ENCODE measurements at regions not wholly inside any gene's neighbourhood (a gene's known extent, or its start where the extent isn't known, plus 50 kb on each side); places are given as distances from the start of the nearest gene placed in this dataset.

DNA sequence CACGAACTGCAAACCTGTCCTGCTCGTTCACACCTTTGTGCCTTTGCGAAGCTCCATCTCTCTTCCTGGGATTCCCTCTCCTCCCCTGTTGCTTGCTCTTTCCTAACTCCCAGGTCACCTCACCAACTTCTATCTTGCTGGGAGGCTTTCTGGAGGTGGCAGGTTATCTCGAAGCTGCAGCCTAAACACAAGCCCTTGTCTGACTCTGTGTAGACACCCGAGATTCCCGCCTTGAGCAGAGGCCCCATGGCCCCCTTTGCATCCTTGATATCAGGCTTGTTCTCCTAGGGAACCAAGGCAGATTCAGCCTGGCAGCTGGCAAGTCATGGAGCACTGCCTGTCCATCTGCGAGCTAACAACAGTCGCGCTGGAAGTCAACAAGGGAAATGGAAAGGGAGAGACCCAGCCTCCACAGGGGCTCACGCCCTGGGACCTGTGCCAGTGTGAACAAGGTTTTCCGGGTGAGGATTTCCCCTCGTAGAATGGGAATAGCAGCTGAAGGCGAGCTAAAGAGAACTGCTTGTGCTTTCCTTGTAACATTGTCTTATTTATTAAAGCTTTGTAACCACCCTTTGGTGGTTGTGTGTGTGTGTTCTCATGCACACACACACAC is 109.5 kb upstream of the JUN start:
- DNase-seq = no peak

DNA sequence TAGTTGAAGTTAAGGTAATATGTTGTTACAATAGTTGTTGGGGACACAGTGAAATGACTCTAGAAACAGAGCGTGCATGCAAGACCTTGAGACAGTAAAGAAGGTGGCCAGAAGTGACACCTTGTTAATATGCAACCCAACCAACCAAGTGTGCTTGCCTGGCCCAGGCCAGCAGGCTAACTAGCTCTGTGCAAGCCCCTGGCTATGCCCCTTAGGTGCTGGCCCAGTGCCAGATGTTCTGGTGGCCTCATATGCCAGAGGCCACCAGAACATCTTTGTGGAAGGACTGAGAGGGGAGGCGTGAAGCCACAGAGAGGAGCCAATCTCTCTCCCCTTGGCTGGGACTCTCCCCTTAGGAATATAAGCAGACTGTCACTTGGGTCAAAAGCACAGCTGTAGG is 111.2 kb upstream of the JUN start:
- DNase-seq = no peak

DNA sequence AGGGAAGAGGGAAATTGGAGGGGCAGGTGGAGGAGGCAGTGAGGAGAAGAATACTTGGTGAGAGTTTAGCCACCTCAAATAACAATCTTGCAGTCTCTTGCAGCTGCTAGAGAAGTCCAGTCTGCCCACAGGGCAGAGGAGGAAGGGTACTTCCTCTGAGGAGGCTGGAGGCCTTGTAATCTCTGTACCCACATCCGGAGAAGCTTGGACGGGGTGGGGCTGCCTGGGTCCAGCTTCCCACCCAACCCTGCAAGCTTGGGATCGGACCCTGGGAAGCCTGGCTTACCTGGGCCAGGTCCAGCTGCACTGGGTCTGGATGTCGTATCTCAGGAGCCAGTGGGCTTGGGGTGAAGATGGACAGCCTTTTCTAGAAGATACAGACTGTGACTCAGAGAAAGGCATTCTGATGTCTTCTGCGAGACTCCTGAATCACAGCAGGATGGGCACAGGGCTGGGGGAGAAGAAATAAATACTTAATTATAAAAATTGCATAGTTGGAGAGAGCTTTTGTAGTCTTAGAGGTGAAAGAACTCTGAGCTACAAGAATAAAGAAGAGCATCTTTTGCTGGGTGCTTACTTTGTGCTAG is 111.8 kb upstream of the JUN start:
- DNase-seq = no peak

DNA sequence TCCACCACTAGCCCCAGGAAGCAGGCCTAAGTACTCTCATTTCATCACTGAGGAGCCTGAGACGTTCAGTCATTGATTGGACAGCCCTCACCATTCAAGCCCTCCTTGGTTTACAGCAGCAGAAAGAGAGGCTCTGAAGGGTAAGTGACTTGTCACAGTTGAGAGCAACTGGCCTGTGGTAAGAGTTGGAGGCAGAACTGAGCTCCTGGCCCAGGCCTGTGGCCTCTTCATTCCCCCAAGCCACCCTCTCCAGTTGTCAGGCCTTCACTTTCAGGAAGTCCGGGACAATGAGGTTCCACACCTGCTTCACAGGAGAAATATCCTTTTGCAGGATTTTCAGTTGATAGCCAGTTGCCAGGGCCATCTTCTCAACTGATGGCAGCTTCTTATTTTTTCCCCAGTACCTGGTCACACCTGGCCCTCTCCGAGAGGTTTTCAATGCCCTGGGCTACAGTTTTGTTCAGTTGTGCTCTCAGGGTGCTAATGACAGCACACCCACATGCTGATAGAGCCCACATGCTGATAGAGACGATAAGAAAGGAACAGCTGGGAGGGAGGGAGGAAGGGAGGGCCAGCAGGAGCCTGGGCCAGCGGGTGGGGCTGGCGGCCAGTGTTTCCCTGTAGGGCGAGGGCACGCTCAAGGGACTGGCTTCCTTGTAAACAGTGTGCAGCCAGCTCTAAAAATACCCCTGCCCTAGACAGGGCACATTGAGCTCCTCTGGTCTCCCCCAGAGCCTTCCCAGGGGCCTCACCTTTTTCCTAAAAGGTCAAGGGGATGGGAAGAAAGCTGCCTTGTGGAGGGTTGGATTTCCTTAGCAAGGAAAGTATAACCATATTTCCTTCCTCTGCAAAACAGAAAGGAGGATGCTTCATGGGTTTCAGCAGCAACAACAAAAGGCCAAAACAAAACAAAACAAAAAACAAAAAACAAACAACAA is 112.7 kb upstream of the JUN start:
- DNase-seq = peak; percentile 48

DNA sequence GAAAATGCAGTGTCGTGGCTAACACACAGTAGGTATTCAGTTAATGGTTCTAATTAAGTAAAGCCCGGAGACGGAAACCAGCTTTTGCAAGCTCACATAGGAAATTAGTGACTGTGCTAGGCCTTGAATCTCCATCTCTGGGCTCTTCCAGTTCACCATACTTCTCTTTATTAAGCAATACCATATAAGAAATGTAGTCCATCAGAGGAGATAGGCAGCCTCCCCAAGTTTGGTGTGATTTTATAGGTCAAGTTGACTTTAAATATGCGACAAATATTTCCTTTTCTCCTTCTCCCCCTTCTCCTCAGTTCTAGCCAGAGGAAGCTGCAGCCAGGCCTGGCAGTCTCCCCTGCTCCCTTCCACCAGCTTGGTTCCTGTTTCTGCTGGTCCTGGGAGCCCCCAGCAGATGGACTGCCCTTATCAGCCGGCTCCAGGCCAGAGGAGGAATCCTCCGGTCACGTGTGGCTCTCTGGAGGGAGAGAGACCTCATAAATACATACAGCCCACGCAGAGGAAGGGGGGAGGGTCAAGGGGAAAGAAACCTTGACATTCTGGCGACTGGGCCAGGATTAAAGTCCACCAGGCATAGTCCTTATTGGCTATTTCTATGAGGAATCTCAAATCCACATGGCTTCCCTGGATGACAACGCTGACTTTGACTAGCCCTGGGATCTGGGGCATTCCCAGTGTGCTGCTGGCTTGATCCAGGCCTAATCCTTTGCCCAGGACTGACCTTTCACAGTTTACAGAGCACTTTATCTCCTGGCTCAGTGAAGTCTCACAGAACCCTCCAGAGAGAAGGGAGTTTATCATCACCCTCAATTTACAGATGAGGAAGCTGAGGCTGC is 115.1 kb upstream of the JUN start:
- peak; percentile 66 for DNase-seq

DNA sequence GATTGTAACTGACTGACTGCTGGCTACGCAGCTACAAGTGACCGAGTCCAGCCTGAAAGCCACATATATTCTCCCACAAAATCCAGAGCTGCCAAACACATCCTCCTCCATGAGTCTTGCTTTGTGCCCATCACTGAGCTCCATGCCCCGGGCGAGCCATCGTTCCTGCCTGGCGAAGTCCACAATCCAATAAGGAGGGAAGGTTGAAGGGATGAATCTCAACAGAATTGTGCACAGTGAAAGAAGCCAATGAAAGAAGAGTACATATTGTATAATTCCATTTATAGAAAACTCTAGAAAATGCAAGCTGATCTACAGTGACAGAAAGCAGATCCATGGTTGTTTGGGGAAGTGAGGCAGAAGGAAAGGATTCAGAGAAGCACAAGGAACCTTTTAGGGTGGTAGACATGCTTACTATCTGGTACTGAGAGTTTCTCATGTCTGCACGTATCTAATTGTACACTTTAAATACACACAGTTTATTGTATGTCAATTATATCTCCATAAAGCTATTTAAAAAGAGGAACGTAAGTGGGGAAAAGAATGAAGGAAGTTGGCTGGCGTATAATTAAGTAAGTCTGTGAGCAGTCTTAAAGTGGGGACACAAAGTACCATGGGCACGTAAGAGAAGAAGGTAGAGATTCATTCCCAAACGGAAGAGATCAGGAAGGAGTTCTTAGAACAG is 115.9 kb upstream of the JUN start:
- DNase-seq = no peak

DNA sequence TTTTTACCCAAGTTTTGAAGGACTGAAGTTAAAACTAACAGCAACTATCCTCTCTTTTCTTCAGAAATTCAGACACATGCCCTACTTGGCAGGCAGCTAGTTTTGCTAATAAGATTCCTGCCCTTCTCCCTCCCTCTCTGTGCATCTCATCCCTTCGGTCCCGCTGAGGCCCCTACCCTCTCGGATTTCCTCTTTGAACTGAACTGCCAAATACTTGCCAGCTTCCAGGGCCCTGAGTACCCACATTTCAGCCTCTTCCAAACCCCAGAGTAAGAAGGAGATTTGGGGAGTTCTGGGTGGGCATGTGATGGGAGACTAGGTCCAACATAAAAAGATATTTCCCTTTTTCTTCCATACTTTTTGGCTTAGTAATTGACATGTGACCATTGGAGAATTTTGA is 116.5 kb upstream of the JUN start:
- DNase-seq = no peak

DNA sequence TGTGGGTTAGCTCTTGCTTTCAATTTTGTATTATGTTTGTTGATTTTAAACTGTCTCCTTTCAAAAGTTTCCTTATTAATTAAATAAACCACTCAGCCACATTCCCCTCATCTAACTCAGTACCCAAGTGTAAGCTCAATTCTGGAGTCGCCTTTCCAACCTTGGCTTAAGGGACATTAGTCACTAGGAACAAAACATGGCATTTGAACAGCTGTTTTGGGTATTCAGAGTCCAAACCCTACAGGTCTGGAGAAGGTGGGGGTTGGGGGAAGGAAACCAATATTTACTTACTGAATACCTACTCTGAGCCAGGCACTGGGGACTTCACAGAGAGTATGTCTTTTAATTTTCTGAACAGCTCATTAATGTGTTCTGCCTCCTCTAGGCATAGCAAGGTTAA is 117.2 kb upstream of the JUN start:
- peak; percentile 19 for DNase-seq

DNA sequence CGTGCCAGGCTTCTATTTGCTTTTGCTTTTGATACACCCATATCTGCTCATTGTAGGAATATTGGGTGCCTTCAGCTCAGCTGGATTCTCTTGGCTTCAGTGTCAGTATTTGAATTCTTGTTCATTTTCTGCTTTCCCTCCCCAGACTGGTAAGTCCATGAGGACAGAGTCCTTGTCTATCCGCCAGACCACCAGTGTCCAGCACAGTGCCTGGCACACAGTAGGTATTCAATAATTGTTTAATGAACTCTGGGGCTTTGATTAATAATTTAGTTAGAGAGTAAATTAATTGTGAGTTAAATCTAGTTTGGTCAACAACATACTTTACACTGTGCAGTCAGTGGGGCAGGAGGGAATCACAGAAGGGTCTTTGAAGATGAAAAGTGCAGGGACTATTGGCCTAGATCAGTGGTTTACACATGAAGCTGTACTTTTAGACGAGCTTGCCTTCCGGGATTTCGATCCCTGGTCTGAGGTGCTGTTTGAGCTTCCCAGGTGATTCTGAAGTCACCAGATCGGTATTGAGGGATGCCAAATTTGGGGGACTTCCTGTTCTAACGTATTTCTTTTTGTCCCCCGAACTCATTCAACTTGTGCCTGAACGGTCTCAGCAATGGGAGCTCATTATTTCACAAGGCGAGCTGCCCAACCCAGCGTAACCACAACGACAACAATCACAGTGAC is 119.1 kb upstream of the JUN start:
- no peak for DNase-seq

DNA sequence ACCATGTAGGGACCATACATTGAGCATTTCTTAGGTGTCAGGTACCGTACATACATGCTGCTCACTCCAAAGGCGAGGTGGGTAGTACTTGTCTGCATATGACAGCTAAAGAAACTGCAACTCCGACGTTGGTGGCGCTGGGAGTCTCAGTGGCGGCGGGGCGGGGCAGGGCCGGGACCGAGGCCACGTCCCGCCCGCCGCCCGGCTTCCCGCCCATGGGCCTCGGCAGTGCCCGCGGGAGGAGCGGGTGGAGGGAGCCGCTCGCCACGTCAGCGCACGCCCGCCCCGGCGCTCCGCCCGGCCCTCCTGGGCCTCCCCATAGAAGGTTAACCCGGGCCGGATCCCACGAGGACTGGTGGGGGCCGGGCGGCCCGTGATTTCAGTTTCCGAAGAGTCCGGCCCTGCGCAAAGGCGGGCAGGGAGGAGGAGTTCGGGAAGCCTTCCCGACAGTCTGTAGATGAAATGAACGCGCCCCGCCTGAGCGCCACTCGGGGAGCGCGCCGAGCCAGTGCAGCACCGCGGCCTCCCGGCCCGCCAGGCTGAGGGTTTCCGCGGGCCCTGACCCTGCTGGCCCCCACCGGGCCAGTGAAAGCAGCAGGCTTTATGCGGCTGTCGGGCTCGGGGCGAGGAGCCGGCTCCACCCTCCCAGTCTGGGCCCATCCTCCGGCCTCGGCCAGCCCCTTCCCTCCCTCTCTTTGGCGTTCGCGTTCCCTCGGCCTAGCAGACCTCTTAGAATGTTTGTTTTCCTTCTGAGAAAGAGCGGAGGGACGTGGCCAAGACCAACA is 119.9 kb upstream of the JUN start:
- DNase-seq = peak; percentile 56

DNA sequence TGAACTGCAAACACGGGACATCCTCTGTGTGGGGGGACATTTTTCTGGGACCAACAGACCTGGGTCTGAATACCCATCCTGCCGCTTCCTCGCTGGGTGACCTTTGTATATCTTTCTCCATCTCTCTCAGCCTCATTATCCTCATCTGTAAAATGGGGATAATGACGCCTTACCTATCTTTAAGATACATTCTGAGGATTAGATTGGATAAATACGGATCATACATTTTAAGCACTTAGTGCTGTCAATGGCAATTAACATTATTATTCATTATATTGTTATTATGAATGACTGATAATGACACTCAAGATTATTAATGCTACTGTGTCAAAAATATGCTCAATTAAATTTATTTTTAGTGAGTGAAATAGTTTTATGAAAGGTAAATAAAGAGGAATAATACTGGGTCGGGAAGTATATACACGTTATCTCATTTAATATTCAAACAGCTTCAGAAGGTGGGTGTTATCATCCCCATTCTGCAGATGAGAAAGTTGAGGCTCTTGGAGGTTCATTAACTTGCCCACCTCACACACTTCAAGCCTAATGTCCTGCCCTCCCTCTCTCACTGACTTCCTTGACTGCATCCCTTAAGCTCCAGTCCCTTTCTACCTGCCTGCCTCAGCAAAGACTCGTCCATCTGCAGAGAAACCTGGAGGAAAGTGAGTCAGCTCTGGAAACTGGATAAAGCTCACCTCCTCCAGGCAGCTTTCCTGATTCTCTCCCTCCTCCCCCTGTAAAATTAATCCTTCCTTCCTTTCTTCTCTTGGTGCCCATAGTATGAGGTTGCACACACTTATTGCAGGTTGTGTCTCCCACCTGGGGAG is 120.7 kb upstream of the JUN start:
- DNase-seq = no peak

DNA sequence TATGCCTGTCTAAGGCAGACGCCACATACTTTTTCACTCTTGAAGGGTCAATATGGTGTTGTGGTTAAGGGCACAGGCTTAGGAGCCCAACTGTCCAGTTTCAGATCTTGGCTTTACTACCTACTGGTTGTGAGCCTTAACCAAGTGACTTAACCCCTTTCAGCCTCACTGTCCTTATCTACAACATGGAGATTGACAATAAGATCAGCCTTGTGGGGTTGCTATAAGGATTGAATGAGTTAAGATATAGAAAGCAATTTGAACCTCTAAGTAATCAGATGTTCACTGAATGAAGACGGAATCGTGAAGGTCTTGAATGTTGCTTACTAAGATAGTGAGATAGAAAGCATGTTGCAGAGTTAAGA is 121.3 kb upstream of the JUN start:
- DNase-seq = no peak

DNA sequence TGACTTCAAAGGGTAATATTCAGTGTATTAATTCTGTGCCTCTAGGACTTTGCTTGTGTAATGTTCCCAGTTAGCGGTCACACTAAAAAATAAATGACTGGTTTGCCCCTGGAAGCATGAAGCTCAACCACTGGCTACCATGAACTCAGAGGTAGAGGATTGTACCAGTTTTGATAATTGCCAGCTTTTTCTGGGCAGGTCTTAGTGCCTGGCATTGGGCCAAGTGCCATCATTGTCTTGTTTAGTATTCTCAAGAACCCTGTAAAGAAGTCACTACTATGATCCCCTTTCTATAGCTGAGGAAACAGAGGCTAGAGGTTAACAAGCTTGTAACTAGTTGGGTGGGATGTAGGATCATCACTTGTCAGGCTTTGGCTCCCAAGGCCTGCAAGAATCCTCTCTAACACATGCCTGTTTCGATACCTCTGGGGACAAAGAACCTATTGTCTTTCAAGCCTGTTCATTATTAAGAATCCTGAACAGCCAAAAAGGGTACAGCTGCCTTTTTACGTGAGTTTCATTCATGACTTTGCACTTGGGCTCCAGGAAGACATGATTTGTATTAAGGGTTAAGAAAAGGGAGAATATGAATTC is 121.9 kb upstream of the JUN start:
- no peak for DNase-seq

DNA sequence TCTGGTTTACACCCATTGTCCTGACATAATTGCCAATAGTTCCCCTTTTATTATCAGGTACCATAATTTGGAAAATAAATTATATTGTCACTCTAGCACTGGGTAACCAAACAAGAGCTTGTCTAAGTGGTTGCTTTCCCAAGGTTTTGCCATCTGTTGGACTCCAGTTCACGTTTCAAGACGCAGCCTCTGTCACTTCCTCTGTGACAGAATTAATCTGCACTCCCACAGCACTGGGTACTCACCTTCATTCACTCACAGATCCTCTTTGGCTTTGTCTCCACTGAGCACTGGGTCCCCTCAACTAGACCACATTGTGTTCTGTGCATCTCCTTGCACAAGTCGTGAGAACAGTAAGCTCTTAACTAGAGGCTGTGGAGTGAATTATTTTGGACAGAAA is 123.6 kb upstream of the JUN start:
- DNase-seq = peak; percentile 54

DNA sequence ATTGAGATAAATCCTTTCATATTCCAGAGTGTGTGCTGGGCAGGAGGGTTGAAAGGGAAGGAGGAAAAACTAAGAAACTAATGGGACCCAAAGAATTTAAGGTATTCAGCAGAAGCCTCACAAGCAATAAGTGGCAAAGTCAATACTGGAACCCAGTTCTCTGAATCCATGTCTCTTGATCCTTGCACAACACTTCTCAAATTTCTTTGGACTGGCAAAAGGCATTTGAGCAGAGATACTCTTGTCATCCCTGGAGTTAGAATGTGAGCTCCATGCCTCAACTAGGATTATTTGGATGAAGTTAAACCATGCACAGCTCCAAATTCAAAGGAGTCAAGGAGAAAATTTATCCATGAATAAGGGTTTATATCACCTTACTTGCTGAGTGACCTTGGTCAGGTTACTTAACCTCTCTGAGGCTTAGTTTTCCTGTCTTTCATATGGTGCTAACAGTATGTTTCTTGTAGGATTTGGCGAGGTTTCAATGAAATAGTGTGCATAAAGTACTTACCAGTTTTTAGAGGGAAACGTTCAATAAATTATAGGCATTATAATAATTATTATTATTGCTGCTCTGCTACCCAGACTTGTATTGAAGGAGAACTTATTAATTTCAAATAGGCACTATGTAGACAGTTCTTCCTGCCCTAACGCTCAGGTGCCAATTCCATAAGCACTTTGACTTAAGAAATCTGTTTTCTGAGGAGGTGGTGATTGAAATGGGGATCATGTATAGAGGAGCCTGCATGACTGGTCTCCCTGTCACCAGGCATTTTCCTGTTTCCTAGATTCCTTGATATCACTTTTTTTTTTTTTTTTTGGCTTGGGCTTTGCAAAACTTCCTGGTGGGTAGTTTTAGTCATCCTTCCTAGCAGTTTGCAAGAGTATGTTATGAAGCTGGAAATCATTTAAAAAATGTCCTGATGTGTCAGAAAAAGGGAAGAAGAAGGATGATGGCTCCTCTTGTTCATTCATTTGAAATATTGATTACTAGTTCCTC is 125.0 kb upstream of the JUN start:
- DNase-seq = no peak

DNA sequence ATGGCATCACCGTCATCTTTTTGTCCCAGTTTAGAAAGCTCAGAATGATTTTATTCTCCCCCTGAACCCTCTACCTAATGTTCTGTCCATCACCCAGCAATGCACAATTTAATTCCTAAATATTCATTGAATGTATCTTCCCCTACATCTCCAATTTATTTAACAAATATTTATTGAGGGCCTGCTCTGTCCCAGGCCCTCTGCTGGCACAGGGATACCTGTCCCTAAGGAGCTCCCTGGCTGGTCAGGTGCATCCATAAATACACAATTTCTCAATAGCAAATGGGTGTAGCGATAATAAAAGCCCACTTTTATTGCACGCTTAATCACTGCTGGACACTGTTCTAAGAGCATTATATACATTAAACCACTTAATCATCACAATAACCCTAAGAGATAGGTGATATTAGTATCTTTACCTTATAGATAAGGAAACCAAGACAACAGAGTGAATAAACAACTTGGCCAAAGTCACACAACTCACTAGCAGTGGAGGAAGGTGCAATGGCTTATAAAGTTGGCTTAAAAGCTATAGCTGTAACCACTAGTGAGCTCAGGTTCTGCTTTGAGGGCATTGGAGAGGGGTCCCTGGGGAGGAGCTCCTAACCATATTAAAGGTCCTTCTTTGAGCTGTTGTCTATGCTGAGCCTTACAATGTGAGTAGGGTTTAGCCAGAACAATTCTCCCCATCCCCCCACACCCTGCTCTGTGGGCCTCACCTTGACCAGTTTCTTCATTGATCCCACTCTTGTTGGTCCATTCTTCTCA is 126.3 kb upstream of the JUN start:
- no peak for DNase-seq

DNA sequence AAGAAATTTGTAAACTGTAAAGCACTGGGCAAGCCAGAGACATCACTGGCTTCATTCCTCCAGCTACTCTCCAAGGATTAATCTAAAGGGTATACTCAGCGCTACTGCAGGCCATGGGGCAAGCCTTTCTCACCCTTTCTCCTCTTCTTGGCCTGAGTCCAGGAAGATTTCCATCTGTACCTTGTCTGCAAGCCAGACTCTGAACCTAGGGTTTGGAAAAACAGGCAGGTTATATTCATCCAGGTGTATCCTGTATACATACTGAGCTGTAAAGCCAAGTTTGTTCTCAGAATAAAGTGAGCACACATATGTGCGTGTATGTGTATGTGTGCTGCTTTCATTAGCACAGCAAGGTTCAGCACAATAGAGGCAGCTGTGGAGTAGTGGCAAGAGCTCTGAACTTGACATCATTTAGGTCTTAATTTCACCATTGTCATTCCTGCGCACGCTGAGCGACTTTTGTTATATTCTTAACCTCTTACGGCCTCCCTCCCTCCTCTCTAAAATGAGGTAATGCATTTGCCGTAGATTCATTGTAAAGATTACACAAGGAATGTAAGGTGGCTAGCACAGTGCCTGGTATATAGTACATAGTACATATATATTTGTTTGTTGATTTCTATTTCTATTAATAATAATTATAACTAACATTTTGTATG is 128.1 kb upstream of the JUN start:
- no peak for DNase-seq

Data from NCI-H82 (cell line).